SU-DHL-6 (cell line): ENCODE measurements at regions not wholly inside any gene's neighbourhood (a gene's known extent, or its start where the extent isn't known, plus 50 kb on each side); places are given as distances from the start of the nearest gene placed in this dataset.

Experiments used
- H2AFZ ChIP-seq: fragments of 200-600 bp; sonication (generic); 2 replicates; pipeline ENCODE4 v1.6.1; 2014; ENCODE audit warnings: low read depth, mild to moderate bottlenecking, moderate library complexity, mixed read lengths, antibody characterized with exemption, low read length; ENCODE audit not compliant: severe bottlenecking
- H3F3A ChIP-seq: fragments of 200-600 bp; shearing (Covaris generic); 2 replicates; pipeline ENCODE4 v1.6.0; 2016; ENCODE audit warnings: antibody characterized with exemption, mild to moderate bottlenecking; ENCODE audit not compliant: insufficient read depth
- H3K27ac ChIP-seq: fragments of 200-600 bp; sonication (generic); 2 replicates; pipeline ENCODE4 v1.5.1; 2016; ENCODE audit warnings: low read depth, mild to moderate bottlenecking, low read length, moderate library complexity, mixed read lengths
- H3K27me3 ChIP-seq: fragments of 200-600 bp; sonication (generic), shearing (Covaris generic); 2 replicates; pipeline ENCODE4 v1.6.0; 2014; ENCODE audit warnings: mild to moderate bottlenecking, low read length
- H3K36me3 ChIP-seq: fragments of 200-600 bp; sonication (generic); 2 replicates; pipeline ENCODE4 v1.6.1; 2014; ENCODE audit warnings: mild to moderate bottlenecking, low read length, mixed read lengths
- H3K4me2 ChIP-seq: fragments of 300-600, 200-600 bp; shearing (Covaris generic), sonication (generic); 2 replicates; pipeline ENCODE4 v1.6.0; 2014; ENCODE audit warnings: low read length, low read depth, mild to moderate bottlenecking; ENCODE audit not compliant: poor library complexity, severe bottlenecking
- H3K4me3 ChIP-seq: fragments of 200-600 bp; sonication (generic); 2 replicates; pipeline ENCODE4 v1.5.1; 2014; ENCODE audit warnings: antibody characterized with exemption, low read length, mild to moderate bottlenecking, mixed read lengths; ENCODE audit not compliant: insufficient read depth, poor library complexity, severe bottlenecking
- H3K79me2 ChIP-seq: fragments of 200-600 bp; sonication (generic); 2 replicates; pipeline ENCODE4 v1.6.1; 2014; ENCODE audit warnings: mild to moderate bottlenecking, low read length, moderate library complexity; ENCODE audit not compliant: insufficient read depth
- H3K9ac ChIP-seq: fragments of 200-600 bp; sonication (generic); 2 replicates; pipeline ENCODE4 v1.7.0; 2014; ENCODE audit warnings: mild to moderate bottlenecking, low read length
- H3K9me2 ChIP-seq: fragments of 200-600 bp; sonication (generic); replicated peaks from 2 replicates; pipeline ENCODE4 v1.6.1; 2014; ENCODE audit warnings: low read length; ENCODE audit not compliant: insufficient read depth
- H3K9me3 ChIP-seq: fragments of 200-600 bp; sonication (generic); 2 replicates; pipeline ENCODE4 v1.6.1; 2014; ENCODE audit warnings: low read length, mixed read lengths; ENCODE audit not compliant: insufficient read depth
- H4K20me1 ChIP-seq: fragments of 200-600 bp; sonication (generic); 2 replicates; pipeline ENCODE4 v1.6.1; 2014; ENCODE audit warnings: low read depth, mild to moderate bottlenecking, antibody characterized with exemption, low read length, moderate library complexity, mixed read lengths
- CTCF ChIP-seq: fragments of 200-600 bp; sonication (generic); IDR thresholded peaks from one replicate; pipeline ENCODE4 v1.5.1; 2017; ENCODE audit warnings: antibody characterized with exemption, mild to moderate bottlenecking, low read length, moderate library complexity; ENCODE audit not compliant: insufficient read depth, poor library complexity, severe bottlenecking
- EZH2phosphoT487 ChIP-seq: fragments of 200-600 bp; sonication (generic), shearing (Covaris generic); conservative IDR thresholded peaks from 2 replicates; pipeline ENCODE4 v1.6.1; 2018; ENCODE audit warnings: mild to moderate bottlenecking, antibody characterized with exemption, low read length, moderate library complexity, mixed read lengths

GRCh38 chr2:133660510-133660909 lies 92.2 kb upstream of the NCKAP5 start:
- H2AFZ ChIP-seq, result no peak overlapping the region
- no peak for TF ChIP-seq EZH2phosphoT487
- TF ChIP-seq CTCF, result no peak

GRCh38 chr2:133661392-133661791 lies 93.1 kb upstream of the NCKAP5 start:
- Histone ChIP-seq H3K27me3 (no peaks in the 10 kb centered on the region), H3K4me3 (no peak overlapping the region), H3K27ac (no peak overlapping the region), H3K4me2 (no peak overlapping the region), H3K9ac (no peak overlapping the region), H3K9me3 (no peaks in the 10 kb centered on the region), H3F3A (no peaks in the 10 kb centered on the region), H3K9me2 (no peaks in the 10 kb centered on the region), H3K36me3 (no peaks in the 10 kb centered on the region), H2AFZ (no peak overlapping the region), H3K79me2 (no peaks in the 10 kb centered on the region), H4K20me1 (no peaks in the 10 kb centered on the region)
- TF ChIP-seq CTCF (no peak), EZH2phosphoT487 (no peak)

More at GRCh38 chr2:133660510-133660909, 92.2 kb upstream of the NCKAP5 start:
- no peaks in the 10 kb centered on the region for H3K79me2 ChIP-seq
- no peaks in the 10 kb centered on the region for H4K20me1 ChIP-seq
- no peaks in the 10 kb centered on the region for H3F3A ChIP-seq
- no peaks in the 10 kb centered on the region for H3K36me3 ChIP-seq
- H3K27me3 ChIP-seq, result no peaks in the 10 kb centered on the region
- no peak overlapping the region for H3K4me3 ChIP-seq
- H3K9me2 ChIP-seq, result no peaks in the 10 kb centered on the region
- H3K27ac ChIP-seq, result no peak overlapping the region
- no peak overlapping the region for H3K9ac ChIP-seq
- no peak overlapping the region for H3K4me2 ChIP-seq
- H3K9me3 ChIP-seq, result no peaks in the 10 kb centered on the region

GRCh38 chr2:133666621-133667020 lies 98.4 kb upstream of the NCKAP5 start:
- Histone ChIP-seq H3K36me3 (no peaks in the 10 kb centered on the region), H3K4me2 (no peak overlapping the region), H3K79me2 (no peaks in the 10 kb centered on the region), H2AFZ (no peak overlapping the region), H3K27me3 (no peaks in the 10 kb centered on the region), H4K20me1 (no peaks in the 10 kb centered on the region), H3F3A (no peaks in the 10 kb centered on the region), H3K9me2 (no peaks in the 10 kb centered on the region), H3K27ac (no peak overlapping the region), H3K9ac (no peak overlapping the region), H3K4me3 (no peak overlapping the region), H3K9me3 (no peaks in the 10 kb centered on the region)
- TF ChIP-seq EZH2phosphoT487, result no peak
- TF ChIP-seq CTCF, result no peak
